GM13977 (cell line): ENCODE measurements at regions not wholly inside any gene's neighbourhood (a gene's known extent, or its start where the extent isn't known, plus 50 kb on each side); places are given as distances from the start of the nearest gene placed in this dataset.

Source experiments
- DNase-seq: peaks from one replicate; pipeline ENCODE4 v3.0.0; 2012; ENCODE audit warnings: low spot score
- CTCF ChIP-seq: IDR thresholded peaks from 2 replicates; pipeline ENCODE4 v1.5.1; 2012; ENCODE audit warnings: mild to moderate bottlenecking, control low read depth; ENCODE audit not compliant: insufficient read depth; ENCODE audit errors: extremely low read depth, missing control alignments
- in situ Hi-C: fragments of 300-500 bp; cut with MboI; formaldehyde crosslinking; loops from one replicate; pipeline ENCODE4 v1.12.0; 2022; ENCODE audit warnings: low sequenced_read_pairs, low pct_unique_long_range_greater_than_20kb, mixed read lengths, inconsistent platforms; ENCODE audit not compliant: unreplicated experiment

DNA sequence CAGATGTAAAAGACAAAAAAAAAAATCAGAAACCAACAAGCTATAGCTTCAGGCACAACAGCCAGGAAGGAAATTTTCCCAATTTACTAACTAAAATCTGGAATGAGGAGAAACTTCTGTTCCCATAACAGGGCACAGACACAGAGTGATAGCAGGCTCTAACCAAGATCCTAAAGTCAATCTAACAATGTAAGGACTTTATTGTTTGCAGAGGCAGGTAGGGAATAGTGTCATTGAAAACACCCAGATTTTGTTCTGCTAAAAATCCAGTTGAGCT lies 166.6 kb upstream of the ATP1B1 start:
- TF ChIP-seq CTCF, result no peak
- no peak for DNase-seq
- in situ Hi-C loops, result no loop called here

DNA sequence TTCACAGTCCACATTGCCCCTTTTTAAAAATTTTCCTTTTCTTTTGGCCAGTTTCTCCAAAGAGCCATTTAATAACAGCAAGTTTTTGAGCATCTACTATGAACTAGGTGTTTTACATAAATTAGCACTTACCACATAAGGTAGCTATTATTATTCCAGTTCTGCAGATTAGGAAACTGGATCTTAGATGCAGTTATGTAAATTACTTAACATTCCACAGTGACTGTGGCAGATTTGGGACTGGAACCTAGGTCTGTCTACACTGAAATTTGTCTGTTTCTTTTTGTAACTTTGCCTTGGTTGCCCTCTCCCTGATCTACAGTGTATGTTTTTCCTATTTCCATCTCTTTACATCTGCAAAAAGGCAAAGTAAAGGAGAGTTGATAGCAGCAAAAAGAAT lies 164.8 kb upstream of the ATP1B1 start:
- TF ChIP-seq CTCF, result no peak
- in situ Hi-C loops, result no loop called here
- no peak for DNase-seq

DNA sequence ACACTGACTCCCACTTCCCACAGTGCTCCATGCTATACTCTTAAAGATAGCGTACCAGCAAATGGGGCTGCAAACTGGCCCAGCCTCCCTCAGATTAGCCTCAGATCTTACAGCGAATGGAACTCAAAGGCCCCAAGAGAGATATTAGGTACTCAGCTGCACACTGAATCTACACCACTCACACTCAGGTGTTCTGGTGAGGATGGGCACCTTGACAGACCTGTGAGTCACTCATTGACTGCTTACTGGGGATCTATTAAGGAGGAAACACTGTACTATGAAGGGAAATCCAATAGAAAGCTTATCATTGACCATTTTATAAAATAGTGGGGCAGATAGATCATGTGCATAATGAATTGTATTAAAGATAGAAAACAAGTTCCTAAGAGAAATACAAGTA lies 164.3 kb upstream of the ATP1B1 start:
- TF ChIP-seq CTCF, result no peak
- DNase-seq, result no peak
- in situ Hi-C loops, result no loop called here

- TF ChIP-seq CTCF, result no peak
- in situ Hi-C loops, result no loop called here
These were observed 160.6 kb upstream of the ATP1B1 start for GRCh38 chr1:168945870-168946269.

DNA sequence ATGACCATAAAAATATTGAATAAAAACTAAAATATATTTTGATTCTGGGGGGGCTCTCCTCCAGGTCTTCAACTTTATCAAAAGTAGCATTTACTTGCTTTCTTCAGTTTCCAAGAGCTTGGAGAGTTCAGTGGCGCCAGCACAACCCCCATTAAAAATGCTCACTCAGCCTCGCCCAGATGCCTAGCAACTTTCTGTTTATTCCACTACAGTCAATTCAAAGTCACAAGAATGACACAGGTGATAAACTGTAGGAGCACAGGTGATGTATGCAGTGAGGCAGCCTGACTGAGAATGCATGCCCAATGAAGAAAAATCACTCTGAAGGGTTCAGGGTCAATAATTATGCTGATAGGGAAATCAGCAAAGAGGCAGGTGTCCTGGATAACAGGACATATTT lies 159.4 kb upstream of the ATP1B1 start:
- DNase-seq, result no peak
- in situ Hi-C loops, result no loop called here
- no peak for TF ChIP-seq CTCF

More at GRCh38 chr1:168945870-168946269, 160.6 kb upstream of the ATP1B1 start:
- DNase-seq, result no peak

- DNase-seq, result no peak
- TF ChIP-seq CTCF, result no peak
- in situ Hi-C loops, result no loop called here
These were observed 156.8 kb upstream of the ATP1B1 start for GRCh38 chr1:168949672-168950071.

GRCh38 chr1:168957818-168958217 lies 148.7 kb upstream of the ATP1B1 start:
- in situ Hi-C loops, result no loop called here
- no peak for DNase-seq

More at GRCh38 chr1:168957818-168958217, 148.7 kb upstream of the ATP1B1 start:
- TF ChIP-seq CTCF, result no peak
